Muscle of arm (tissue), 1 donor: ENCODE measurements at regions not wholly inside any gene's neighbourhood (a gene's known extent, or its start where the extent isn't known, plus 50 kb on each side); places are given as distances from the start of the nearest gene placed in this dataset.

Experiments used
- DNase-seq: peaks from one replicate; pipeline ENCODE4 v3.0.0-alpha.2; 2013

DNA sequence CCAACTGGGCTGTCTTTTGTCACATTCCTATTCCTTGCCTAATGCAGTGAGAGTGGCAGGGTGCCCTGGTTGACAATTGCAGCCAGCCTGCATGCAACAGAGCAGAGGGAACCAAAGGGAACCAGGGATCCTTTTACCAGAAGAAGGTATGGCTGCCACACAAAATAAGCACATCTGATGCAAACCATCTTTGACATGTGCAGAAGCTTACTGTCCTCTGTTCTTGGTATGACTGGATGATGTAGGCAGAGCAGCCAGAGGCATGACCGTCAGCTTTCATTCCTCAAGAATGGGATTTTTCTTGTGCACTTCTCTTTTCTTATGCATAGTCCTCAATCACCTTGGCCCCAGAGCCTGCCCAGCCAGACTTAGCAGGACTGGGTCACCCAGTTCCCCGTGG lies 116.1 kb downstream of the UQCRFS1 start:
- DNase-seq = no peak

DNA sequence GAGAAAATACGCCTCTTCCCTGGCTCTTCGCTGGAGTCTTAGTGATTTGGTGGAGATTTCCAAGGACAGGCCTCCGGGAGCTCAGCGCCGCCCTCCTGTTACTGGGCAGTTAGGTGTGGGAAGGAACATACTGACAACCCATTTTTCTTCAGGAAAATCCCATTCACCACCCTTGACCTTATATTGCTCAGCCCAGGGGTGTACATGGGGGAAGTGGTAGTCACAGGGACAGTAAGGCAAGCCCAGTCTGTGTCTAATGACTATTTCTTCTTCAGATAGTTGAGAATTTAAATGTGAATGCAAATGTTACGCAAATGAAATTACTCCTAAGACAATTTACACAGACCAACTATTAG lies 119.4 kb downstream of the UQCRFS1 start:
- DNase-seq = no peak

DNA sequence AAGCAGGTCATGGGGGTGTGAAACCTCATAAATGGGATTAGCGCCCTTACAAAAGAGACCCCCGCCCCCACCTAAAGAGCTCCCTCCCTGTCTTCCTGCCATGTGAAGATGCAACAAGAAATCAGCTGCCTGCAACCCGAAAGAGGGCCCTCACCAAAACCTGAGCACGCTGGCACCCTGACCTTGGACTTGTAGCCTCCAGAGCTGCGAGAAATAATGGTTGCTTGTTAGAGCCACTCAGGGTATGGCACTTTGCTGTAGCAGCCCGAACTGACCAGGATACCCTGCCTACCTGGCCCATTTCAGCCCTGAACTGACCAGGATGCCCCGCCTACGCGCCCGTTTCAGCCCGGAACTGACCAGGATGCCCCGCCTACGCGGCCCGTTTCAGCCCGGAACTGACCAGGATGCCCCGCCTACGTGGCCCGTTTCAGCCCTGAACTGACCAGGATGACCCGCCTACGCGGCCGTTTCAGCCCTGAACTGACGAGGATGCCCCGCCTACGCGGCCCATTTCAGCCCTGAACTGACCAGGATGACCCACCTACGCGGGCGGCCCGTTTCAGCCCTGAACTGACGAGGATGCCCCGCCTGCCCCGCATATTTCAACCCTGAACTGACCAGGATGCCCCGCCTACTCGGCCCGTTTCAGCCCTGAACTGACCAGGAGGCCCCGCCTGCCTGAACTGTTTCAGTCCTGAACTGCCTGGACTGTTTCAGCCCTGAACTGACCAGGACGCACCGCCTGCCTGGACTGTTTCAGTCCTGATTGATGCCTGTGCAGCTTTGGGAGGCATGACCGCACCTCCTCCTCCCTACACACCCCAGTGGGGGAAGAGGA lies 120.0 kb downstream of the UQCRFS1 start:
- DNase-seq = no peak

DNA sequence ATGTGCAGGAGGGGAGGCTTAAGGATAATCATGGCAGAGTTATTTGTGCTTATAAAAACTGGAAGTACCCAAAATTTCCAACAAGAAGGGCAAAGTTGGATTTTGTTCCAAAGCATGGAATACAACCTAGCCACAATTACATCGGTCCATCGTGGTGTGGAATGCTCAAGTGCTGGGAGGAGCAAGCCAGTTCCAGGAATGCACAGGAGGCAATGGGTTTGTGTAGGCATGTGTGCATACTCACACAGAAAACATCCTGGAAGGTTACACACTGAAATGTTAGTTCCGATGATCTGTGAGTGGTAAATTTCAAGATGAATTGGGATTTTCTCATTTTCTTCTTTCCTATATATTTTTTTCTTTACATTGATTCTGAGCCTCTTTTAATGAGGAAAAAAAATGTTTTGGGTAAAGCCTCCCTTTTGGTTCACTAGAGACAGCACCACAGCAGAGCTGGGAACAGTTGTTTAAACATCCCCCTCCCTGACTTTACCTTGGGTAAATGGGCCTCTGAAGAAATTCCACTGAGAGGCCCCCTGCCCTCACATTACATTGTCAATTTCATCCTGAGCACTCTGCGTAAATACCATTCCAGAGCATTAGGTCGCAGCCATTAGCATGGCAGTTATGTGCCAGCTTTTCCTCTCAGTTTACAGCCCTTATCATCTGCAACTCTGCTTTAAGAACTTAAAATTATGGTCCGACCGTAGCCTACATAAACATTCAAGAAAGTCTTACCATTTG lies 122.0 kb downstream of the UQCRFS1 start:
- DNase-seq = no peak

DNA sequence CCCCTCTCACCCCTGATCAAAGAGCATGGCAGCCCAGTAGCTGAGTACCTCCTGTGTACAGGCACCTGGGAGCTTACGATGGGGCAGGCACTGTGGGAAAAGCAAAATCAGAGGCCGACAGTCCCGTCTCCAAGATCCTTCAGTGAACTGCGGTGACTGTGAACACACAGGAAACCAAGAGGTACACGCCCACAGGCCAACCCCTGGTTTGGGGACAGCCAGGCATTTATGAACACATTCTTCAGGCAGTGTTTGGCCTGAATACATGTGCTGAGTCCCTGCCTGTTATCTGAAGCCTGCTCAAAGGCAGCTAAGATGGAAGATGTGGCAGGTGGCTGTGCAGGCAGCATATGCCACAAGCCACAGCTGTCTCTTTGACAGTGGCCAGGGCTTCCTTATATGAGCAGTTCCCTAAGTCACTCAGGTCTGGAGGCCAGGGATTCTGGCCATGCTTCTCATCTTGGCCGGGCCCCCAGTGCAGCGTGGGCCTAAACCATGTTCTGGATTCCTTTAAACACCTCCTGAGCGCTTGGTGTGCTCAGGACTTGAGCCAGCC lies 123.6 kb downstream of the UQCRFS1 start:
- DNase-seq = peak; percentile 7

DNA sequence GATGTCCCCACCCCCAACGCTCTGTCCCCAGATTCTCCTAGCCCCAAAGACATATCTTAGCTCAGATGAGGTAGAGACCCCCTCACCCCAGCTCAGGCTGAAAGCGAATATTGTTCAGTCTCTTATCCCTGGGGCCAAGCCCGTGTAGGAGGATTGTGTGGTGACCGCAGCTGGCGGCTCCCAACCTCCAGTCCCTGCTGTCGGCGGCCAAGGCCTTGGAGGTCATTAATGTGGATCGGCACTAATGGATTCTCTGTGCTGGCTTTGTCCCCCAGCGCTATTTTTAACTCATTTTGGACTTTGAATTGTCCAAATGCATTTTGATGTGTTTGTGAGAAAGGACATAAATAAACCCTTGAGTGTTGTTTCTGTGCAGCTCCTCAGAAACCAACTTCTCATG lies 124.2 kb downstream of the UQCRFS1 start:
- peak; percentile 4 for DNase-seq

DNA sequence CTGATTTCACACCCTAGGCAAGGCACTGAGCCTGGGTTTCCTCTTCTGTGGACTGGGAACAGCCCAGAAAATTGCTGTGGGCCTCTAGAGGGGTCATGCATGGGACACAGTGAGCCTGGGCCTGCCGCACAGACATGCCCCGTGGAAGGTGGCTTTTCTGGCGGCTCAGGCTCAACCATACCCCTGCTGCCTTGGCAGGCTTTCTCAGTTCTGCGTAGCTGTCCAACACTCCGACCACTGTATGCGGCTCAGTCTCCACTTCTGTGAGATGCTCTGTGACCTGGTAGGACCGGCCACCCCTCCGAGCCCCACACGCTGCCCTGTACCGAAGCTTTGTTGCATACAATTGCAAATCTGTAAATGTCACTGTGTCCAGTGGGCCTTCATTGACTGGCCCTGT lies 126.3 kb downstream of the UQCRFS1 start:
- DNase-seq = no peak

DNA sequence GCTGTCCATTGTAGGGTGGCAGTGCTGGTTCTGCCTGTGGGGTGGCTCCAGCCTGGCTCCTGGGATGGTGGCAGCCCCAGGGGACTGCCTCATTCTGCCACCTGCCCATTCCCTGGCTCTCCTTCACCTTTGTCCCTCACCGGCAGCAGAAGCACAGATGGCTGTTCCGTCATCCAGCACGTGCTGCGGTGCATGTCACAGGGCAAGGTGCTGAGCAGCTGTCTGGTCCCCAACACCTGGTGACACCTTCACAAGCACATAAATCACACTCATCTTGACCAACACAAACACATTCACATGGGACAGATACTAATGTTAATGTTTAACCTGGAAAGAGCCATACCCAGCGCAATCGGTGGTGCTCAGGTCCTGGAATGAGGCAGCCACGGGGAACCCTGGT lies 126.8 kb downstream of the UQCRFS1 start:
- no peak for DNase-seq

DNA sequence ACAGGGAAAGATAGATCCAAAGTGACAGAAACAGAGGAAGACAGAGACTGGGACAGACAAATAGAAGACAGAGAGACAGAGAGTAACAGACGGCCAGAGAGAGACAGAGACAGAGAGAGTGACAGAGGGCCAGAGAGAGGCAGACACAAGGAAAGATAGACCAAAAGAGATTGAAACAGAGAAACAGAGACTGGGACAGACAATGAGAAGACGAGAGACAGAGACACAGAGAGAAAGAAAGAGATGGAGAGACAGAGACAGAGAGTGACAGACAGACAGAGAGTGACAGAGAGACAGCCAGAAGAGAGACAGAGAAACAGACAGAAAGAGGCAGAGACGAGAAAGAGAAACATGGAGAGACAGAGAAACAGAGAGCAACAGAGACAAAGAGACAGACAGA lies 127.3 kb downstream of the UQCRFS1 start:
- DNase-seq = no peak

DNA sequence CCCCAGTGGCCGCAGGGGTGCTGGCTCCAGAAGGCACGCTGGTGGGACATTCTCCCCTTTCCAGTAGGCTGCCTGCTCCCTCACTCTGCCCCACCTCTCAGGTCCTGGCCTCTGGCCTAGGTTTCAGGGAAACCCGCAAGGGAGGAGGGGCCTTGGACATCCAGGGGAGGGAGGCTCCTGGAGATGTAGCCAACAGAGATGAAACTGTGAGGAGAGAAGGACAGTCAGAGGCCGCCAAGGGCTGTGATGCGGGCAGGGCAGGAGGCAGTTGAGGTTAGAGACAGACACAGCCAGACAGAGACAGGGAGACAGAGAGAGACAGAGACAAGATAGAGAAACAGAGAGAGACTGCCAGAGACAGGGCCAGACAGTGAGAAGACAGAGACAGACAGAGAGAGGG lies 127.7 kb downstream of the UQCRFS1 start:
- no peak for DNase-seq

DNA sequence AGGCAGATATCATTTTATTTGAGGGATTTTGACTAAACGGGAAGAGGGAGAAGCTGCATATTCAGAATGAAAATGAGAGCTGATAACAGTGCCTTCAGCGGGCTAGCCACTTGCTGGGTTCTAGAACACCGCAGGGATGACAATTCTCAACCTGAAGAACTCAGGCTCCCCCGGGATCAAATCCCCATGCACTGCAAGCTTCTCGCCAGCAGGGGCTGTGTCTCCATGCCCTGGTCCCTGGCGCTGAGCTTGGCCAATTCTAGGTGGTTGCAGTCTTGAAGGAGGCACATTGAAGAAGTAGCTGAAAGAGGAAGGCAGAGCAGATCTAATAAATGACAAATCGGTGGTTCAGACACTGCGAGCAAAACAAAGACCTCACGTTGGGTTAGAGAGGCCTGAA lies 128.7 kb downstream of the UQCRFS1 start:
- no peak for DNase-seq

DNA sequence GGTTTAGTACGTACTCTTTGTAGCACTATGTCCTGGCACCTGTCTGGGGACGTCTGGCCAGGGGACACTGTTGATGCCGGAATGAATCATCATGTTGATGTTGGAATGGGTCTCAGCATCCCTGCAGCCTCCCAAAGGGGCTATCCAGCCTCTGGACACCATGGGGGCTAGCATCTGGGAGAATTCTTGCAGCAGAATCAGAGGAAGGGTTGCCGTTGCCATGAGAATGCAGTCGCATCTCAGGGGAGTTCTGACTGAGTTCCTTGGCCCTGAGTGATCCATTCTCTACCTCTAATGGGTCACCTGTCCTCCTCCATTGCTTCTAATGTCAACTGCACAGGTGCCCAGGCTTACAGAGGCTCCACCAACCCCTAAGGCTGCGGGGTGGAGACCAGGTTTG lies 129.1 kb downstream of the UQCRFS1 start:
- no peak for DNase-seq

DNA sequence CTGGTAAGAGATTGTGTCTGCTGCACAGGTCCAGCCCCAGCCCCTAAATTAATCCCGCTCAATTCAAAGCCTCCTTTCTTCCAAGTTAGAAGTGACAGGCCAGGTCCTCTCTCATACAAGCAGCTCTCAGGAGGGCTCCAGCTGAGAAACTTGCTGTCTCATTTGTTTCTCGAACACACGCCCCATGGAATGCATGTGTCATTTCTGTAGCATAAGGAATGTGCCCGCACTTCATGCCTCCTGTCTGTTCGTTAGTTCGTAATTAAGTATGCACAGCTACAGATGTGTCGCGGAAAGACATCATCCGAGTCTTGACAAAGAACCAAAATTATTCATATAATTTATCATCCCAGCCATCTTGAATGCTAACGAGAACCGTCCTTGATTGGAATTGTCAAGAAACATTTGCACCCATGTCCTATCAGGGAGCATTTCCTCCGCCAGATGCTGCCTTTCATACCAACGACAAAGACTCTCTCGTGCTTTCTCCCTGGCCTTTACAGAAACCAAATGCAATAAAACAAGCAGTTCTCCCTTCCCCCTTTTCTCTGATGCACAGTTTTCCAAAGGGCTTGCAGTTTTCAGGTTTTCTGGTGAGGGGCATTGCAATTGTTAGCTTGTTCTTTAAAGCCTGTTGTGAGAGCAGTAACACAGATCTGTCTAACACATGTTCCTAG lies 133.5 kb downstream of the UQCRFS1 start:
- no peak for DNase-seq

DNA sequence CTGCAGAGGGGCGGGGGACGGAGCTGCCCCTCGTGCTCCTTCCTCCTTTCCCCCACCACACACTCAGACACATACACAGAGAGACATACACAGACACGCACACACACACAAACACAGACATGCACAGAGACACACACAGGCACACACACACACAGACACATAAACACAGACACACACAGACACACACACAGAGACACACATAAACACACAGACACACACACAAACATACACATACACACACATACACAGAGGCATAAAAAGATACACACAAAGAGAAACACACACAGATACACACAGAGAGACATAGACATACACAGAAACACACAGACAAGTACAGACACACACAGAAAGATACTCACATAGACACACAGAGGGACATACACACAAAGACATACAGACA lies 136.0 kb downstream of the UQCRFS1 start:
- DNase-seq = no peak

DNA sequence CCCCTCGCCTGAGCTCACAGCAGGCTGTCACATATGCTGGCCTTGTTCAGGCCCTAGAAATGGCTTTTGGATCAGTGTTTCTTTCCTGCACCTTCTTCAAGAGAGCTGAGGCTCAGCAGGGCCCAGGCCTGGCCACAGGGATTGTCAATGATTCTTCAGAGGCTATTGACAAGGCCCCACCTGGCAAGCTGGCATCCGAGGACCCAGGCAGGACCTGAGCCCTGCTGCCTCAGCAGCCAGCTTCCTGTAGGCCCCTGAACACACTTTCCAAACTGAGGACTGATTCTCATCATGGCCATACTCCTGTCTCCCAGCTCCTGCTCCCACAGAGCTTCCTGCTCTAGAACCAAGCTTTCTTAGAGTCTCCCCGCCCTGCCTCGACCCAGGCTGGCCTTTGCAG lies 136.8 kb downstream of the UQCRFS1 start:
- no peak for DNase-seq

DNA sequence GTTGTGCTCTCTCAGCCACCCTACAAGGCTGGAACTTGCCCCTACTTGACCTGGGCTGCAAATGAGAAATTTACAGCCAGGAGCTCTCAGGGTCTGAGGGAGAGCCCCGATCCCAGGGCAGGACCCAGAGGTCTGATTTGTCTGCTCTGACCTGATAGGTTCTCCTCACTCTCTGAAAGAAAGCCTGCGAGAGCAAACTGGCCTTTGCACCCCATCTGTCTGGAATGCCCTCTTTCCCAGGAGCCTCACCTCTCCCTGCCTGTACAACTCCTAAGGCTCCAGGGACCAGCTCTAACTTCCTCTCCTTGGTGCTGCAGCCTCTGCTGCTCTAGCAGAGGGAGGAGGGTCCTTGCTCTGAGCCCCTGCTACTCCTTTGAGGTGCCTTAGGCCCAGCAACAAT lies 137.8 kb downstream of the UQCRFS1 start:
- DNase-seq = no peak

DNA sequence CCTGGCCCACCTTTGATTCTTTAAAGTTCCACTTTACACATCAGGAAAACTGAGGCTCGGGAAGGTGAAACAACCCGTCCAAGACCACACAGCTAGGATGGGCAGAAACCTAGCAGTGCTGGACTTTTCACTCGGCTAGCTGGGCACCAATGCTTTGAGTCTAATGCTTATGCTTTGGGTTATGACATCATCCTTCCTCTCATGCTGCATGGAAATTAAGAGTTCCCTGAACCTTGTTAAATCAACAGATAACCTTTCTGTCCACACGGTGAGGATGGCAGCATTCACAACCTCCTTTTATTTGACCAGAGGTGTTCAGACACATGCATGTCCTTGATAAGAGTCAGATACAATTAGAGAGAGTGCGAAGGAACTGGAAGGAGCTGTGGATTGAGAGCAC lies 138.4 kb downstream of the UQCRFS1 start:
- DNase-seq = no peak

DNA sequence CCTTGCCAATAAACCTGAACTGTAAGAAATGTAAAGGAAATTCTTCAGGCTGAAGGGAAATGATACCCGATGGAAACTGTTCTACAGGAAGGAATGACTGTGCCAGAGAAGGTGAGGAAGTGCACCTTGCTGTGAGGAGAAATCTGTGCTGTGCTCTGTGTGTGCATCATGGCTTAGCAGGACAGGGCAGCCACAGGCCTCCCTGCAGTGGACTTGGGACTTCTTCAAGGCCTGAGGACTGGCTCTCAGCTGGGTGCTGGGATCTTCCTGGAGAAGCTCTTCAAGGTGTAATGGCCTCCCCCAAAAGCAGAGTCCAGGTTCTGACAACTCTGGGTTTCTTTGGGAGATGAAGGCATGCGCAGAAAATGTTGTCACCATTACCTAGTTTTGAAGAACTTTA lies 145.1 kb downstream of the UQCRFS1 start:
- DNase-seq = no peak

DNA sequence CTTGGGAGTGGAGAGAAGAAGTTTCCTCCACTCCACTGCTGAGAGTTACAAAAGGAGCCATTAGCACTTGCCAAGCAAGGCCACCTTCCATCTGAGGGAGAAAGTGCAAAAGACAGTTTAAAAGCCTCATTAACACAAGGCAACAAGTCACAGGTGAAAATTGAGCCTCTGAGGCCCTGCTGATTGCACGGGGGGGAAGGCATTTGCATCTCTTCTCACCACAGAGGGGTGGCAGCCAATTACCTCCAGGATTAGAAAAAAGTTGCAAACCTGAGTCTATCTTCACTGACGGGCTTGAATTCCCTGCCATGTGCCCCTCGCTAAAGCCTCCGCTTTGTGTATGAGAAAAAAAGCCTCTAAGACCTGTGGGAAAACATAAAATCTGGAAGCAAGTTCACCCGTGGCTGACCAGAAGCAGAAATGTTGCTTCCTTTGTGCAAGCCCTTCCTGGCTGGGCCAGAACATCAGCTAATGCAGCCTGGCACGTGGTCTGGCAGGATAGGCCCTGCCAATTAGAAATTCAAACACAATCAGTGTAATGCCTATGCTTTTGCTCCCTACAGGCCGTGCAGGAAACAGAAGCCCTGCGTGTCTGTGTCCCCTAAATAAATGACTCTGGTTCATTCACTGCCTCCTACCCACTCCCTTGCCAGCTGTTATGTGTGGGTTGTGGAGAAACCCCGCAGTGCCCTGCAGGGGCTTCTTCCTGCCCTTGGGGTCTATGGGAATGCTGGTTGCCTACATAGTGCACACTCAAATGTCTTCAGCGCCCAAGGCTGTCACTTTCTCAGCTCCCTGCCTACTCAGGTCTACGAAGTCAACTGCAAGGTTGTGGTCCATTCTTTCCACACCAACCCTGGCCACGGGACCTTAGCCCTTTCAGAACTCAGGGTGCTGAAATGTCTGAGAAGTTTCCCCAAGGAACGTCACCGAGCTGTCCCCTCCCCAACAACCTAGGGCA lies 150.2 kb downstream of the UQCRFS1 start:
- DNase-seq = no peak

DNA sequence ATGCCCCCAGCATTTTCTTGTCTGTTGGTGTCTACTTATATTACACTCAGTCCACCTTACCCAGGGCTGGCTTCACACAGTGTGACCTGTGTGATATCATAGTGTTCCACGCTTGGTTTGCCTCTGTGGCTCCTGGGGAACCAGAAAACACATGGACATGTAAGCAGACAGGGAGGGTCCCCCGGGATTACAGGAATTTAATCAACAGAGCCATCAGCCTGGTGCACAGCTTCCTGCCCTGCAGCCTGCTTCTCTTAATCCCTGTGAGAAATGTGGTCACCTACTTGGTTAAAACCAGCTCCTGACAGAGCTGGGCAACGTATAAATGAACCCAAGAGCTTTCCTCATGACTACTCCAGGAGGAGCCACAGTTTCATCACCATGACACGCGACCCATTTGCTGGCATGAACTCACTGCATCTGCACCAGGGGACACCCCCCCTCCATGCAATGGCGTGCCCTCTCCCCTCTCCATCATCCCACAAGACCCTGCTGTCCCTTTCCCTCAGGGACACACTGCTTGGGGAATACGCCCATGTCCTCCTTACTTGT lies 152.1 kb downstream of the UQCRFS1 start:
- no peak for DNase-seq

DNA sequence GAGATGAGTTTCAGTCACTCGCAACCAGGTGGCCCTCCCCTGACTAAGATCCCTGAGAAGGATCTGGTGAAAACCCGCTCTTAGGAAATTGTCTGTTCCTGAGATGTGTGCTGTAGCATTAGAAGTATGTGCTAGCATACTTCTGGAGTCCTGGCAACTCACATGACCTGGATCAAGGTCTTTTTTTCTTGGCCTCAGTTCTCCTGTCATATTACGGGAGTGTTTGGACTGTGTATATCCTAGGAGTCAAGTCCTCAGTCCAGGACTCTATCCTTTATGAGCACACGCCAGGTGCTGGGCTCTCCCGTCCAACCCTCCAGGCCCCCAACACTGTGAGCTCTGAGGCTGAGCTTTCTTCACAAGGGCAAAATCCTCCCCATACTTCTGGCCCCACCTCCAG lies 156.4 kb downstream of the UQCRFS1 start:
- DNase-seq = no peak
